ENCODE measurements at regions not wholly inside any gene's neighbourhood (a gene's known extent, or its start where the extent isn't known, plus 50 kb on each side); places are given as distances from the start of the nearest gene placed in this dataset.

DNA sequence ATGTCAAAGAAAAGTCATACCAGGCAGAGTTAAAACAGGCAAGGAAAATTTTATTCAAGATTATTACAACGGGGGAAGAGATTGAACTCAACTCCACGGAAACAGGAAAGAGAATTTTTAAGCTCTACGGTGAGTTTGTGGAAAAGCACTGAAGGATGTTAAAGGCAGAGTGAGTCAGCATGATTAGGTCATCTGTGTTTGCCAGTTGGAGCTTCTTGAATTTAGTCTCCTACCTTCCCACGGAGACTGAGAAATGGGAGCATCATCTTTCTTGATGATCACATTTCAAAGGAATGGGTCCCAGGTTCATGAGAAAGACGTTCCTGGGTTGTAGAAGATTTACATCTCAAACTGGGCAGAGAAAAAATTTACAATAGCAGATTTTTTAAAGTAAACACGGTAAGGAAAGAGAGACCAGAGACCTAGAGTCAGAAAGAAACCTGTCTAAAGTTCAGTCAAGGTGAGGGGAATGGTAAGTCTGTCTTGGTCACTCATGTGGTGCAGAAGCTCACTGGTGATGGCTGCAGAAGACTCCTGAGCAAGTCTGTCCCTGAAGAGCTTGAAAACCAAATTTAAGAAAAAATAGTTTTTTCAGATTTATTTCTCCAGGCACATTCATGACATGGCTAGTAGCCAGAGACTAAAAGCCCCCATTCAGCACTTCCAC is 516.9 kb upstream of the LRRN3 start:
- DNase-seq (ENCODE audit: low read depth): peak; percentile 1

DNA sequence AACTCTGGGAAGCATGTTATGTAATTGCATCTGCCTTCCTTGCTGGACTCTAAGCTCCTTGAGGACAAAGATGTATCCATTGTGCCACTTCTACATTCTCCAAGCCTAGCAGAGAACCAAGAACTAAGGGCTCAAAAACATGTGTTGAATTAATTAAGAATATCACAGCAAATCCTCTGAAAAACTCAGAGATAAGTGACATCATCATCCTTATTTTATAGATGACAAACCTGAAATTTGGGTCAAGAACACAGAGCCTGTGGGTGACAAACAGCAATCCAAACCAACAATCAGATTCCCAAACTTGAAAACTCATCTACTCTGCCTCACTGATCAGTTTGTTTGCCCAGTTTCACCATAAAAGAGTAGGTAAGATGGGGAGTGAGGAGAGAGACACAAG is 503.6 kb upstream of the LRRN3 start:
- no peak for DNase-seq (ENCODE audit: low read depth)

DNA sequence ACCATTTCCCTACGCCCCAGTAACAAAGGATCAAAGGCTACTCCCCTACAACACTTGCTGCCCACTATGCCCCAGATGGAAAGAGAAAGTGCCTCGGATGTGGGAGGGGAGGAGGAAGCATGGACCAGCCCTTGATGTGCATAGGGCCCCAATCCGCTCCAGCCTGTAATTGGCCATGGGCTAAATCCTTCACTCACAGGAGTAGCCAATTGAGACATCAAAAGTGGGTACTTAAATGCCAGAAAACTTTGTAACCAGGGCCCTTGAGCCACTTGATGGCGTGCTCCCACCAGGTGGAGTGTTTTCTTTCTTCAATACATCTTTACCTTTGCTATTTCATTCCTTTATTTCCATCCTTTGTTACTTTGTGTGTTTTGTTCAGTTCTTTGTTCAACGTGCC is 500.5 kb upstream of the LRRN3 start:
- no peak for DNase-seq (ENCODE audit: low read depth)

DNA sequence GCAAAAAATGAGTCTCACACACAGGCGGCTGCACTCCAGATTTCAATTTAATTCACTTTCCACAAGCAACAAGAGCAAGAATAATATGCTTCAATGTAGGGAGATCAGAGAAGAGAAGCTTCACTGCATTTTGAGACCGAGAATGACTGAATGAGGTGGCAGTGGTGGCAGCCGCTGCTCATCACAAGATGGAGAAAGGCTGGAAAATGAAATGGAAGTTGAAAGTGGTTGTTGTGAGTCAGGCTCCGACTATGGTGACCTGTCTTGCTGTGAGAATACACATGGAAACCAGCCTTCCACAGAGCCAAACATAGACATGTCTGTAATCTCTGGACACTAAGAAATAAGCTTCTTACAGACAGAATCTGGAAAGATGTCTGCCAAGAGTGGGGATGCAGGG is 499.6 kb upstream of the LRRN3 start:
- no peak for DNase-seq (ENCODE audit: low read depth)

DNA sequence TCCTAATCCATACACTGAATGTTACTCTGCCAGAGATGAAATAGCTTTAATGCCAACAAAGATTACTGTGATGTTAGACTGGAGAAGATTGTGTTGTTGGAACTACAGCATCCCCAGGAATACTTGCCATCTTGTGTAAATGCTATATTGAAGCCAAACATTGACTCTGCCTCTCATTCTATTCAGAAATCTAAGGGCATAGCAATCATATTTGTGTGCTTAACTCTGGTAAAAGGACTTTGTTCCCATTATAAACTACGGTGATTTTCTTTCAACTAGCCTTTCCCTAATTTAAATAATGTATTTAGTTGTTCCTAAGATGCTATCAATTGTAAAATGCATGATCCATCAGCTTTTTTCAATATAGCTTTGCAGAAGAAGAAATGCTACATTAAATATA is 498.4 kb upstream of the LRRN3 start:
- no peak for DNase-seq (ENCODE audit: low read depth)

DNA sequence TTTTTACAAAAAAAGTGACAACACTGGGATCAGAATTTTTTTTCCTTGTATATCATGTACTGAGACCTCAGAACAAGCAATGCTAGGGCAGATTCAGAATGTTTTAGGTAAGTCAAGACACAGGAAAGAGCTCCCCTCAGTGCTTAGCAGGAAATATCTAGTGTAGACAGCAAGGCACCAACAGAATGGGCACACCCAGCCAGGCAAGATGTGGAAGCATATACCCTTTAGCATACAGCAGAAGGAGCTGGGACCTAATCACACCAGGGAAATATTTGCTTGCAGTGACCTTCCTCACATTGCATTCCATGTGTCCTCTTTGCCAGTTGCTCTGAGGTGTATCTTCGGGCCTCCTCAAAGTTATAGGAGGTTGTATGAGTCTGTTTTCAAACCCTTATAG is 497.6 kb upstream of the LRRN3 start:
- DNase-seq (ENCODE audit: low read depth): no peak

DNA sequence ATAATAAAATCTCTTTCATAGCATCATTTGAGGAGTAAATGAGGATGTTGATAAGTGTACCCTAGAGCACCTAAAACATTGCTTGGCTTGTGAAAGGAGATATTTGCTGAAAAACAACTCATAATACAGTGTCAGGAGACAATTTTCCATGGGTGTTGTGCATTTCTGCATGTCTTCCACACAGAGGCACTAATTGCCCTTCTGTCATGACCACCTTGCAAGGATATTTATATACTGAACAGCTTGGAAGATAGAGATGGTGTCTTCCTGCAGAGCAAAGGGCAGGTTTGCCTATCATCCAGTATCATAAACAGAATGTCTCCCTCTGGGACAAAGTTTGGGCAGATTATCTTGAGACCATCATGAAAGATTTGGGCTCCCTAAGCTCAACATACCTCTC is 495.2 kb upstream of the LRRN3 start:
- DNase-seq (ENCODE audit: low read depth): no peak

DNA sequence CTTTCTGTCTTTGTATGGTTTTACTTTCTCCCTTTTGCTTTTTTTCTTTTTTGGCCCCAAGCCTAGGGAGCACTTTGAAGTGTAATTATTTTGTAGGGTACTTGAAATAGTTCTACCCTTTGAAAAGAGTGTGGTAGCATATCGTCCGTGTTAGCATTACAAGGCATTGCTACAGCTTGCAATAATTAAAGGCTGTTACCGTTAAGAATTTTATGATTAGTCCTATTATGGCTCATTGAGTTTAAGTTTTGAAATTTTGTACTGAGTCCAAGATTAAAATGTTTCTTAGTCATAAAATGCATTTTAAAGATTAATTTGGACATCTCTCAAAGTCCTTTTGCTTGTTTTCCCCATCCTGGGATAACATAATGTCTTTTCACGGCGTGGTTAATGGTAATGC is 490.0 kb upstream of the LRRN3 start:
- DNase-seq (ENCODE audit: low read depth): no peak

DNA sequence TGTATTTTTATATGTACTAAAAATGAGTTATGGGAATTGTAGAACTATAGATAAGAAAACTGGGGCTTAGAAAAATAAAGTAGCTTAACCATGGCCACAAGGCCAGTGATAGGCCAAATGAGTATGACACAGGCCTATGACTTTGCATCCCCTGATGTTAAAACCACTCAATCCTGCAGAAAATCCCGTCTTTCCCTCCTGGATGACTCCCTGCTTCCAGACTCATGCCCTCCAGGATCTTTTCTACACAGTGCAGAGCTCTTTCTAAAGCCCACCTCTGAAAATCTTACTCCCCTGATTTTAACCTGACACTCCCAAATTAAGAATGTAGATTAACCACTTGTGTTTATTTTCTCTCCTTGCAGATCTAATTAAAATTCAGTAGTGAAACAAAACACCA is 489.2 kb upstream of the LRRN3 start:
- no peak for DNase-seq (ENCODE audit: low read depth)

DNA sequence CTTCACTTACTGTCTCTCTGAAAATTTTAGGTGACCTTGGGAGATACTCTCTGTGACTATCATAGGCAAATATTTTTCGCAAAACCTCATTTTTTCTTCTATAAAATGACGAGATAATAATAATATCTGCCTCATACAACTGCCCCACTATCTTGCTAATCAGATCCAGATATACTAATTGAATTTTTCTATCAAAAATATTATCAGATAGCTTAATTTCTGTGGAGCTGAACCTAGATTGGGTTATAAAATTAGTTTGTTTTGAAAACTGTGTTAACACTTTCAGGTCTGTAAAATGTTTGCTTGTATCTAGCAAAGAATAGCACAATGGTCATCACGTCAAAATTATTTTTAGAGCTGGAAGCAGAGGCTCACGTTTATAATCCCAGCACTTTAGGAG is 486.7 kb upstream of the LRRN3 start:
- no peak for DNase-seq (ENCODE audit: low read depth)

DNA sequence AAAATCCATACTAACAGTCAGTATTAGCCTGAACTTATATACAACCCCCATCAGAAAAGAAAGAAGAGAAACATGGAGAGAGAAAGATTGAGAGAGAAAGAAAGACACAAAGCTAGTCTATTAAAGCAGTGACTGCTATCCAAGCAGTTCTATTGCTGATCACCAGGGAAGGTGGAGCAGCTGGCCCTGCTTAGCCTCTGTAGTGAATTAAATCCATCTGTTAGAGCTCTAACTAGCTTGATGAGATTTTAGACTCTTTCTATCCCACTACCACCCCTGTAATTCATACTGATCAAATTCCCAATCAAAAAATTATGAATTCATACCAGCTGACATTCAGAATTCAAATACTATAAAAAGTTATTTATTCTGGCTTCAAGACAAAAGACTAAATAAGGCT is 486.0 kb upstream of the LRRN3 start:
- no peak for DNase-seq (ENCODE audit: low read depth)

DNA sequence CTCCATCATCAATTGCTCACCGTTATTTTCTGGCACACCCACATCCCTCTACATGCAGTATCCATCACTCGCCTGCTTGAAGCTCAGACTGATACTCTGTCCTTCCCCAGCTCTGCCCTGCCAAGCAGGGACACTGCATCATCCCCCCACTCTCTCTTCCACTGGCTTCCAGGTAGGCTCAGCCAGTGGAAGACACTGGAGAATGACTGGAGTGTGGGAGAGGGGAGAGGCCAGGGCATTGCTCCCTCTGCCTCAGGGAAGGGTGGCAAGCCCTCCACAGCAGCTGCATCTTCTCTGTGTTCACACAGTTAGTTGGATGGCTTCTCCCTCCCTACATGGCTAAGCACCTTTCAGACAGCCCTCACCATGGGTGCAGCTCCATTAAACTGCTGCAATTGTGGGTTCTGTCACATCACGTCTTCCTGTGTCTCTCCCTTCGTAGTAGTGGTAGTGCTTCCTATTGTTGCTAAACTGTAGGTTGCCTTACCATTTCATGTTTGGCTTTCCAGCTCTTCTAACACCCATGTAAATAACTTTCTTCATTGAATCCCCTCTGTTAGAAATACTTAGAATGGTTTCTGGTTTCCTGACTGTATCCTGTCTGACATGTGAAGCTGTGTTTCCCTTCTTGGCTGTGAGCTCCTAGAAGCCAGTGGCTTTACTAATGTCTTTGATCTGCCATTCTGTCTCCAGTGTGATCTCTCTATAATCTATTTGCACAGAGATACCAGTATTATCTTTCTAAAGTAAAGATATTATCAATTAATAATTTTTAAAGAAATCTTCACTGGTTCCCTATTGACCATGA is 483.7 kb upstream of the LRRN3 start:
- DNase-seq (ENCODE audit: low read depth): no peak

DNA sequence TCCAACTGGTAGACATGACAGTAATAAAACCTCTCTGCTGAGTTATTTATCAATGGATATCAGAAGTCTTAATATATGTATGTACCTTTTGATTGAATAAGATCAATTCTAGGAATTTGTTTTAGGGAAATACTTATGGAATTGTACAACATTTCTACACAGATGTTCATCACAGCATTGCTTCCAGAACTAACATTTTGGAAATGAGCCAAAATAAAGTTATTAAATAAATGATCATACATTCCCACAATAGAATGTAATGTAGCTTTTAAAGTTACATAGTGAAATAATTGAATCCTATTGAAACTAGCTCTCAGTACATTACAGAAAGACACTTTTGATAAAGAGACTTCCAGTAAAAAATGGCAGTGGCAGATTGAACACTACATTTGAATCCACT is 481.6 kb upstream of the LRRN3 start:
- no peak for DNase-seq (ENCODE audit: low read depth)

DNA sequence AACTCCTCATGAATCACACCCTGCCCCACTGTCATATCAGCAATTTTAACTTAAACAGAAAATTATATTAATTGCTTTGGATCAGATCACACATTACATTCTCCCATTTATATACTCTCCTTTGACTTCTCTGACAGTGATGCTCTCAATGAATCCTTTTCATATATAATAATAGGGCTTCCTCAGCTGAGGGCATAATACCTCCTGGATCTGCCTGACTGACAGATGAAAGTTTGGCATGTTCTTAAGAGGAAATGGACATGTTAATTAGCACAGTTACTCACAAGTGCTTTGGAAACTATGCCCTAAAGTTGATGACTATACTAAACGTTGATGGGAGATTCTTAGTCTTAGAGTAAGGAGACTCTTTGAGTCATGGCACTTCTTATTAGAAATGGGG is 478.2 kb upstream of the LRRN3 start:
- no peak for DNase-seq (ENCODE audit: low read depth)

All from fibroblast of the conjunctiva (primary cell).